Endothelial cell of umbilical vein (primary cell): ENCODE measurements at regions not wholly inside any gene's neighbourhood (a gene's known extent, or its start where the extent isn't known, plus 50 kb on each side); places are given as distances from the start of the nearest gene placed in this dataset.

Experiments
- POLR2A ChIP-seq: IDR thresholded peaks from 2 replicates; pipeline ENCODE4 v1.6.1; 2012; ENCODE audit warnings: low read depth, mild to moderate bottlenecking, control low read depth, low read length
- TF ChIP-seq, protein P1 (sequence below), 2 donors: IDR thresholded peaks; 1 replicate in 1 of 2; 2 replicates in 1 of 2; pipeline ENCODE4 v1.5.1; 2011; ENCODE audit warnings: low read length in 2 of 2, mild to moderate bottlenecking in 2 of 2, moderate library complexity in 2 of 2, control low read depth in 1 of 2, inconsistent platforms in 1 of 2, low read depth in 1 of 2; ENCODE audit not compliant: insufficient read depth in 1 of 2; ENCODE audit errors: extremely low read depth in 1 of 2

DNA sequence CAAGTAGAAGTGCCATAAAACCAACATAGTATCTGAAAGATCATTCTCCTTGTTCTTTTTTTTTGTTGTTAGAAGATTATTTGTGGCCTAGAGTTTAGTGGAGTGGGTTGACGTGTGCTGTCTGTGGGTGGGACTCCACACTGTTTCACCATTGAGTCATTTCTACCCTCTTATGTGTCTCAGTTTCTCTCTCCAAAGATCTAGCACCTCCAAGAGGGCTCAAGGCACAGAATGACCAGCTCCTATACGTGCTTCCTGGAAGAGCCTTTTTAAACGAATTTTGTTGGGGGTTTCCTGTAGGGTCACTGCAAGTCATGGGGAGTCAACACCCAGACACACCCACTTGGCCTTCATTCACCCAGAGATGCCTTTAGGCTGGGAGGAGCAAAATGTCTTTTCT is 150.1 kb downstream of the KLF8 start:
- TF ChIP-seq POLR2A = no peak
- TF ChIP-seq, protein P1, sequence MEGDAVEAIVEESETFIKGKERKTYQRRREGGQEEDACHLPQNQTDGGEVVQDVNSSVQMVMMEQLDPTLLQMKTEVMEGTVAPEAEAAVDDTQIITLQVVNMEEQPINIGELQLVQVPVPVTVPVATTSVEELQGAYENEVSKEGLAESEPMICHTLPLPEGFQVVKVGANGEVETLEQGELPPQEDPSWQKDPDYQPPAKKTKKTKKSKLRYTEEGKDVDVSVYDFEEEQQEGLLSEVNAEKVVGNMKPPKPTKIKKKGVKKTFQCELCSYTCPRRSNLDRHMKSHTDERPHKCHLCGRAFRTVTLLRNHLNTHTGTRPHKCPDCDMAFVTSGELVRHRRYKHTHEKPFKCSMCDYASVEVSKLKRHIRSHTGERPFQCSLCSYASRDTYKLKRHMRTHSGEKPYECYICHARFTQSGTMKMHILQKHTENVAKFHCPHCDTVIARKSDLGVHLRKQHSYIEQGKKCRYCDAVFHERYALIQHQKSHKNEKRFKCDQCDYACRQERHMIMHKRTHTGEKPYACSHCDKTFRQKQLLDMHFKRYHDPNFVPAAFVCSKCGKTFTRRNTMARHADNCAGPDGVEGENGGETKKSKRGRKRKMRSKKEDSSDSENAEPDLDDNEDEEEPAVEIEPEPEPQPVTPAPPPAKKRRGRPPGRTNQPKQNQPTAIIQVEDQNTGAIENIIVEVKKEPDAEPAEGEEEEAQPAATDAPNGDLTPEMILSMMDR (IDR thresholded peaks at IDR 0.05; ENCODE audit: extremely low read depth in 1 of 2, insufficient read depth in 1 of 2, low read depth in 1 of 2, low read length in 2 of 2) = no peak
